HG02943 (cell line): ENCODE measurements at regions not wholly inside any gene's neighbourhood (a gene's known extent, or its start where the extent isn't known, plus 50 kb on each side); places are given as distances from the start of the nearest gene placed in this dataset.
A peak's percentile ranks its signal among the peaks of the same experiment; 100 is the strongest.

Experiments
- ATAC-seq: cut with Tn5 transposase; IDR thresholded peaks from one replicate; pipeline ENCODE4 v1.9.1; 2021; ENCODE audit warnings: mild to moderate bottlenecking, low read depth, moderate library complexity; ENCODE audit not compliant: unreplicated experiment

GRCh38 chr3:59424268-59425010, 374.6 kb upstream of the CFAP20DC start:
- ATAC-seq = no peak

DNA sequence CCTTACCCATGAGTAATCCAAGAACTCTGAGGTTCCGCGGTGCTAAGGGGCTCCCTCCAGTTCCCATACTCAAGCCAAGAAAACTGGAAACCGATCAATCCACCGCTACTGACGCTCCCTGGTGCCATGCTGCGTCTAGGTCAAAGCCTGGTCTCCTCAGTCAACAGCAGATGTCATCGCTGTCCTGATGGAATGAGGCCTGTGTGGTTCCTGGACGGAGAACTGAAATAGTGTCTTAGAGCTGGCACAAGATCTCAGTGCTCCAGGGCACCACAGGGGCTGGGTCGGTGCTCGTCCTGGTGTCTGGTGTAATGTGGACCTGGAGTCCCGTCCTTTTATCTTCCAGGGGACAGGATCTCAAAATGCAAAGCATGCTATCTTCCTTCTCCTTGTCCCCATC, 373.9 kb upstream of the CFAP20DC start:
- ATAC-seq = no peak

DNA sequence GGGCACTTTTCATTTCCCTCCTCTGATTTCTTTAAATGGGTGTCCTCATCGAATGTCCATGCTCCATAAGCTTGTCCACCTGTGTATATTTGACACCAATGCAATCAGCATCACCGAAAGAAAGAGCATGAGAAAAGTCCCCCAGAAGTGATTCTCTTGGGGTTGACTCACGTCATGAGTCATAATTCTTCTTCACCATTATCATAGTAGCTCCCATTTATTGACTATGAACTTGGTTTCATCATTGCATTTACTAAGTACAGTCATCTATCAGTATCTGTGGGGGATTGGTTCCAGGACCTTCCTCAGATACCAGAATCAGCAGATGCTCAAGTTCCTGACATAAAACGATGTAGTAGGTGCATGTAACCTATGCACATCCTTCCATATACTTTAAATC, 372.5 kb upstream of the CFAP20DC start:
- no peak for ATAC-seq

- ATAC-seq = no peak
Observed at GRCh38 chr3:59418836-59419235, 369.0 kb upstream of the CFAP20DC start.

DNA sequence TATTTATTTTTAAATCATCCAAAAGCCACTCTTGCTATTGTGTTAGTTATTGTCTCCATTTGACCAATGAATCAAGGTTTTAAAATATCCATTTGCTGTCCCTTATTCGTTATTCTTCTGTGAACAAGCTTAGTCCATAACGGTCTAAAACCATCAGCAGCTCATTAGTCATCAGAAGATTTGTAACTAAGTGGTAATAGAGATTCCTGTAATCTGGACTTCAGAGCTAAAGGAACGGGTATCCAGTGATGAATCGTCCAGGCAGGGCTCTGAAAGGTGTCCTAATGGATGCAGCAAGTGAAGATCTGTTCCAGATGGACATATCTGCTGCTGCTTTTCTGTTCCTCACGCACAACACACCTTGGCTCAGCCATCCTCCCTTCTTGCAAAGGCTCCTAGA, 362.7 kb upstream of the CFAP20DC start:
- no peak for ATAC-seq

- ATAC-seq = no peak
Observed at GRCh38 chr3:59411694-59412093, 361.9 kb upstream of the CFAP20DC start.

- ATAC-seq = no peak
Observed at GRCh38 chr3:59411186-59411585, 361.4 kb upstream of the CFAP20DC start.

DNA sequence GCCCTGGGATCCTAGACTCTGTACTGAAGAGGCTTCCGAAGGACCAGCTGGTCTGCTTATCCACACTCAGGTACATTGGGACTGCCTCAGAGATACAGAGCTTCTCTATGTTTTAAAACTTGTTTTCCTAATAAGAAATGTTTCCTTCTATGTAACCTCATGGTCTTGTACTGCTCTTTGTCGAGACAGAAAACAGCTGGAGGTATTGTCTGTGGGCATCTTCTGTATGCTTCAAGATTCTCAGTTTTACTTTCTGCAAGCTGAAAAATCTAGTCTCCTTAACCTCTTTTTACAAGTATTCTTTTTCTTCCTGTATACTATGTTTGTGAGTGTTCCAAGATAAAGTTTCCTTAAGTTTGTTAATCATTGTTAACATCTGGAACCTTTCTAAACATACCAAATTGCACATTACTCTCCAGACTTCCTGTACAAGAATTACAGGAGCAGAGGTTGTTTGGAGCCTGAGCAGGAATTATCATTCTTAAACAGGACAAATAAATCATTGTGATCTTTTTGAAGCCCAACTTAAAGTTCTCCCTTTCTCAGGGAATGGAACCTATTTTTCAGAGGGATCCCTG, 358.3 kb upstream of the CFAP20DC start:
- peak; percentile 55 for ATAC-seq

DNA sequence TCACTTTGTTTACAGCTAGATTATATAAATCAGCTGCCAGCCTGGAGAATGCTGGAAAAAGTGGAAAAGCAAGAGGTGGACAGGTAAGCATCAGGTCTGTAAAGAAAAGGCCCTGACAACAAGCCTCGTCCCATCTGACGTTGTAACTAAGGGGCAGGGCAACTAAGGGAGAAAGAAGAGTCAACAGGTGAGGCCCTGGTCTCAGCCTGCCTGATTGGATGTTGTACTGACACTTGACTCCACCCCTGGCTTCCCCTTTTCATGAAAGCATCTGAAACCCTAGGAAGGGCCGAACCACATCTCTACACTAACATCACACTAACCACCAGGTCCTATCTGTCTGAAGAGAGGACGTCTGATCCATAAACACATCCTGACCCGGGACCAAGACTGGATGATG, 357.6 kb upstream of the CFAP20DC start:
- no peak for ATAC-seq

DNA sequence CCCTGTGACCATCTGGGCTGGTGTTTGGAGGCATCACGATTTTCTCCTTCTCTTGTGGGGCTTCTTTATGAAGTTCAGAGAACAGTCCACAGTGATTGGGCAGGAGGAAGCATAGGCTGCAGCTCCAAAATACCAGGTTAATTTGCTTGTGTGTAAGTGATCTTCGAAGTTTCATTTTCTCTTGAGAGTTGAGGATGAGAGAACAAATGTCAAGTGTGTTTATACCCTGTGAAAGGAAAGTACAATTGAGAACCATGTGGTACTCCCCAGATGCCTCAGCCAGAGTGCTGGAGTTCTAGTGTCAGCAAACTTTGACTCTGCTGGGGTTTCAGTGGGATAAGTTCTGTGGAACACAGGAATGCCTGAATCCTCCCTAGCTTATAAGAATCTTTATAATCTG, 357.1 kb upstream of the CFAP20DC start:
- peak; percentile 86 for ATAC-seq

DNA sequence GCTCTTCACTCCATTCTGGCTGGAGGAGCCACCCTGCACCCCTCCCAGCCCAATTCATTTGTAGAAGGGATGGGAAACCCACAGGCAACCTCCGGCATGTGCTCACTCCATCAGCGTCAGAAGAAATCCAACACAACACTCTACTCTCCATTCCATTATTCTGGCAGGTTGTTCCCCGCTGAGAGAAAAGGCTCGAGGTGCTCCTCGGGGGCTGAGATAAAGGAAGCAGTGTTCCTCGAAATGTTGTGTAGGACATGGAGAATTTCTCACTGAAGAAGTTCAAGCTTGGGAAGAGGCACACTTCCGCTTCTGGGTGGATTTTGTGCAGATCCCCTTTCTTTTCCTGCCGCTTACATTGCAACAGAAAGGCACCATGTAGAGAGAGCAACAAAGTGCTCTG, 355.0 kb upstream of the CFAP20DC start:
- no peak for ATAC-seq

- ATAC-seq = no peak
Observed at GRCh38 chr3:59404064-59404463, 354.2 kb upstream of the CFAP20DC start.

DNA sequence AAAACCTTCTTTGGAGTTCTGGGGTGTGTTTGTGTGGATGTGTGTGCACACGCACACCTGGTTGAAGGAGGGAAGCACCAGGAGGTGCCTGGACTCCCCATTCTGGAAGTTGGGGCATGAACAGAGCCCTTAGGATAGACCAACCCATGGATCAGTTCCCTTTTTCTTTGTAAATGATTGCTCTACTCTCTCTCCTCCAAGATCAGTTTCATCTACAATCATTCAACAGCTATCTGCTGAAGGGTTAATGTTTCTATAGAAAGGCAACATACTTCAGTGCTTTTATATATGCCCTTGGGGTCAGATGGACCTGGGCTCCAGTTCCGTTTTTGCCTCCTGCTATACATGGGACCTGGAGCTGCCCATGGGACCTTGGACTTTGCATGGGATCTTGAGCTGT, 352.1 kb upstream of the CFAP20DC start:
- no peak for ATAC-seq

DNA sequence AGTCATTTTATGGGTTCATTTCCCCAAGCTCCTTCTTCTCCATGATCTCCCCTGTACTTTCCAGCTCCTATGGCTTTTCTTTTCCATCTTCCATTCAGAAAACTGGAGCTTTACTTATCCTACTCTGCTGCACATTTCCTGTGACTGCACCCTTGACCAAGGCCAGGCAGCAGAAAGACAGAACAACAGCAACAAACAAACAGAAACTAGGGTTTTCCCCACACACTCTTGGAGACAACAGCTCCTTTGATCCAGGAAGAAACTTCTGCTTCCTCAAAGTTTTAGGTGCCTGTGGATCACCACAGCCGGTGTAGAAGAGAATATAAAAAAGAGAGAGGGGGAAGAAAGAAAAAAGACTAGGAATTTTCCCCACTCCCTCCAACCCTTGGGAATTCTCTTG, 342.3 kb upstream of the CFAP20DC start:
- no peak for ATAC-seq

GRCh38 chr3:59391131-59391530, 341.3 kb upstream of the CFAP20DC start:
- ATAC-seq = no peak

GRCh38 chr3:59388555-59389270, 338.9 kb upstream of the CFAP20DC start:
- ATAC-seq = no peak

DNA sequence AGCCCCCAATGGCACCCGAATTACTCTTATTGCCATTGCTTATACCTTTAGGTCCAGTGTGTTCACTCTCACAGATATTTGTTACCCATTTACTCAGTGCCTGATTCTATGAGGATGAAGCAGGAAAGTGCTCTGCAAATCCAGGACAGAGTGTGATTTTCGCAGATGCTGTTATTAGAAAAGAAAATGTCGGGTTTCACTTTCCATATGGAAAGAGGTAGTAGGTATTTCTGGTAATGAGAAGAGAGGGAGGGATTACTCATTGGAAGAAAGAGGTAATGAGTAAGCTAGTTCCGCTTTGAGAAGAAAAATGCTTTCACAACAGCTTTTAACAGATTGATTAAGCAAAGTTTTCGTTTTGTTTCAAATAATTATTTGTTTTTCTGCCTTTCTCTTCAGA, 336.3 kb upstream of the CFAP20DC start:
- ATAC-seq = peak; percentile 71

- ATAC-seq = no peak
Observed at GRCh38 chr3:59385547-59385946, 335.7 kb upstream of the CFAP20DC start.

DNA sequence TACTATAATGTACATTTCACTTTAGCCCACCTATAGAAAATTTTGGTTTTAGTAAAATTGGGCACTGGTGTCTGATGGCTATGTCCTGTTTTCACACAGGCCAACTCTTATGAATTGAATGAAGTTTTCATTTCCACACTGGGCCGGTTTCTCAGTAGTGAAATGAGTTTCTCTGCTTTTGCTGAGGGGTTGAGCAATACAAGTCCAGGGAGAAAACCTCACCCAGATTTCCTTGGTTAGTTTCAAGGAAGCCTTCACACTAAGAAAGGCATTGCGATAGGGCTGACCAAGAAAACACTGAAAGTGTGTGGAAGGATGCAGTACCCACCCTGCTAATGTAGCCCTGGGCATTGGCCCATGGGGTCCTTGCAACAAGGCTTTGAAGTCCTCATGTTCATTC, 331.5 kb upstream of the CFAP20DC start:
- ATAC-seq = no peak

DNA sequence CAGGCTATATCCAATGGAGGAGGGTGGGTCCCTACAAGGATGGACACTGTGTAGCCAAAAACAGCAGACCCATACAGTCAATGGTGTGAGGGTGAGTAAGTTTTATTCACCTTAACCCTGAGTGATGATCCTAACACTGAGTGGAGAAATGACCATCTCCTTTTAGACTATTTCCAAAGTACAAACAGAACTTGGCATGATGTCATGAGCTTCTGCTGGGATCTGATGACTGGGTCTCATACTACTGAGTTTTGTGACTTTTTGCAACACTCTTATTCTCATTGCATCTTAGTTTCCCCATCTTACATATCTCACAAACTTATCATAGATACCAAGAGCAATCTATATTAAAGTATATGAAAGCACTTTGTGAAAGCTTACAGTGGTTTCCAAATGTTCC, 330.3 kb upstream of the CFAP20DC start:
- no peak for ATAC-seq

DNA sequence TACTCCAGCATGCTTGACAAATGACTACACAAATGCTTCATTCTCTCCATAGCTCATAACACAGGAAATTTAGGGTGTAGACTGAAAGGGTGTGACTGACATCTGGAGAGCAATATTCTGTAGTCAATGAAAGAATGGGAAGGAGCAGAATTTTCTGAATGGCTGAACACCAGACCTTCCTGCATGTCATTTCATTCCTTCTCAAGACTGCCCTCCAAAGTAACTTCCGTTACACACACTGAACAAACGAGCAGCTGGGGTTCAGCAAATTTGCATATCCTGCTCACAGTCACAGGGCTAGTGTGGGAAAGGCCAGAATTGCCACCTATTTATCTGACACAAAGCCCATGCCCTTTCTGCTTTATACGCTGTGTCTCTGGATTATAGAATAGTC, 325.0 kb upstream of the CFAP20DC start:
- peak; percentile 100 for ATAC-seq
